Activated T-cell treated with anti-CD3 and anti-CD28 coated beads, Interleukin-2, amount 50 U/mL, for 24 hours (primary cell): ENCODE measurements at regions not wholly inside any gene's neighbourhood (a gene's known extent, or its start where the extent isn't known, plus 50 kb on each side); places are given as distances from the start of the nearest gene placed in this dataset.
"Not testable (repeated sequence)": the region's sequence is repeated elsewhere in the genome, so short reads cannot be mapped to it uniquely, and the experiment has no call there.

Source experiments
- DNase-seq: peaks from one replicate; pipeline ENCODE4 v3.0.0-alpha.2; 2020
- H3K27ac Mint-ChIP-seq: 2 replicates; pipeline ENCODE4 v1.8.0; 2020; ENCODE audit warnings: mild to moderate bottlenecking, mixed read lengths
- H3K27me3 Mint-ChIP-seq: 2 replicates; pipeline ENCODE4 v1.8.0; 2020; ENCODE audit warnings: mixed read lengths
- H3K36me3 Mint-ChIP-seq: 2 replicates; pipeline ENCODE4 v1.8.0; 2020; ENCODE audit warnings: low read depth, mixed read lengths
- H3K4me1 Mint-ChIP-seq: 2 replicates; pipeline ENCODE4 v1.8.0; 2020; ENCODE audit warnings: low read depth, mixed read lengths
- H3K4me3 Mint-ChIP-seq: 2 replicates; pipeline ENCODE4 v1.8.0; 2020; ENCODE audit warnings: mild to moderate bottlenecking, moderate library complexity, mixed read lengths
- H3K9me3 Mint-ChIP-seq: 2 replicates; pipeline ENCODE4 v1.8.0; 2020; ENCODE audit warnings: mixed read lengths

- H3K9me3 Mint-ChIP-seq, H3K27ac Mint-ChIP-seq, H3K4me3 Mint-ChIP-seq, H3K4me1 Mint-ChIP-seq, H3K36me3 Mint-ChIP-seq, DNase-seq, H3K27me3 Mint-ChIP-seq: not testable (repeated sequence)
Observed at GRCh38 chr13:50628512-50628911, 215.0 kb downstream of the DLEU7 start.

- no peaks in the 10 kb centered on the region for H3K27me3 Mint-ChIP-seq
- no peaks in the 10 kb centered on the region for H3K36me3 Mint-ChIP-seq
- no peak for DNase-seq
- H3K4me1 Mint-ChIP-seq = no peaks in the 10 kb centered on the region
- H3K4me3 Mint-ChIP-seq = no peak overlapping the region
- no peaks in the 10 kb centered on the region for H3K9me3 Mint-ChIP-seq
- H3K27ac Mint-ChIP-seq = no peak overlapping the region
Observed at GRCh38 chr13:50629497-50629896, 214.0 kb downstream of the DLEU7 start.

- no peaks in the 10 kb centered on the region for H3K4me1 Mint-ChIP-seq
- H3K27ac Mint-ChIP-seq = no peak overlapping the region
- no peak for DNase-seq
- no peaks in the 10 kb centered on the region for H3K9me3 Mint-ChIP-seq
- no peak overlapping the region for H3K4me3 Mint-ChIP-seq
- no peaks in the 10 kb centered on the region for H3K36me3 Mint-ChIP-seq
- no peaks in the 10 kb centered on the region for H3K27me3 Mint-ChIP-seq
Observed at GRCh38 chr13:50629966-50630365, 213.5 kb downstream of the DLEU7 start.

- no peak for DNase-seq
- no peaks in the 10 kb centered on the region for H3K36me3 Mint-ChIP-seq
- H3K4me1 Mint-ChIP-seq = peaks cover 3% of the 10 kb centered on the region
- H3K4me3 Mint-ChIP-seq = no peak overlapping the region
- no peak overlapping the region for H3K27ac Mint-ChIP-seq
- no peaks in the 10 kb centered on the region for H3K9me3 Mint-ChIP-seq
- H3K27me3 Mint-ChIP-seq = no peaks in the 10 kb centered on the region
Observed at GRCh38 chr13:50631041-50631440, 212.5 kb downstream of the DLEU7 start.

GRCh38 chr13:50634339-50634738 lies 209.2 kb downstream of the DLEU7 start:
- DNase-seq = no peak
- H3K4me3 Mint-ChIP-seq = no peak overlapping the region
- H3K27me3 Mint-ChIP-seq = no peaks in the 10 kb centered on the region
- no peaks in the 10 kb centered on the region for H3K36me3 Mint-ChIP-seq
- no peak overlapping the region for H3K27ac Mint-ChIP-seq
- no peaks in the 10 kb centered on the region for H3K9me3 Mint-ChIP-seq
- peaks cover 3% of the 10 kb centered on the region for H3K4me1 Mint-ChIP-seq

GRCh38 chr13:50635504-50635903 lies 208.0 kb downstream of the DLEU7 start:
- Mint-ChIP-seq H3K36me3 (no peaks in the 10 kb centered on the region), H3K4me3 (no peak overlapping the region), H3K27ac (no peak overlapping the region), H3K27me3 (no peaks in the 10 kb centered on the region), H3K4me1 (peaks cover 3% of the 10 kb centered on the region), H3K9me3 (no peaks in the 10 kb centered on the region)
- DNase-seq = no peak

- H3K4me1 Mint-ChIP-seq = peaks cover 3% of the 10 kb centered on the region
- H3K27me3 Mint-ChIP-seq = no peaks in the 10 kb centered on the region
- no peak for DNase-seq
- no peaks in the 10 kb centered on the region for H3K9me3 Mint-ChIP-seq
- no peak overlapping the region for H3K27ac Mint-ChIP-seq
- H3K36me3 Mint-ChIP-seq = no peaks in the 10 kb centered on the region
- no peak overlapping the region for H3K4me3 Mint-ChIP-seq
Observed at GRCh38 chr13:50636007-50636704, 207.3 kb downstream of the DLEU7 start.

- no peak overlapping the region for H3K4me3 Mint-ChIP-seq
- H3K9me3 Mint-ChIP-seq = no peaks in the 10 kb centered on the region
- DNase-seq = no peak
- H3K4me1 Mint-ChIP-seq = no peaks in the 10 kb centered on the region
- H3K27ac Mint-ChIP-seq = no peak overlapping the region
- peaks cover 5% of the 10 kb centered on the region for H3K27me3 Mint-ChIP-seq
- H3K36me3 Mint-ChIP-seq = no peaks in the 10 kb centered on the region
Observed at GRCh38 chr13:50643060-50643459, 200.4 kb downstream of the DLEU7 start.

- H3K36me3 Mint-ChIP-seq = no peaks in the 10 kb centered on the region
- H3K27ac Mint-ChIP-seq = no peak overlapping the region
- H3K4me1 Mint-ChIP-seq = no peaks in the 10 kb centered on the region
- H3K9me3 Mint-ChIP-seq = no peaks in the 10 kb centered on the region
- peaks cover 9% of the 10 kb centered on the region for H3K27me3 Mint-ChIP-seq
- no peak overlapping the region for H3K4me3 Mint-ChIP-seq
- DNase-seq = no peak
Observed at GRCh38 chr13:50644081-50644871, 199.2 kb downstream of the DLEU7 start.

- Mint-ChIP-seq H3K27me3 (peaks cover 9% of the 10 kb centered on the region), H3K9me3 (no peaks in the 10 kb centered on the region), H3K4me3 (no peak overlapping the region), H3K27ac (no peak overlapping the region), H3K4me1 (no peaks in the 10 kb centered on the region), H3K36me3 (no peaks in the 10 kb centered on the region)
- no peak for DNase-seq
Observed at GRCh38 chr13:50645092-50645491, 198.4 kb downstream of the DLEU7 start.

GRCh38 chr13:50646070-50646469 lies 197.4 kb downstream of the DLEU7 start:
- H3K27me3 Mint-ChIP-seq = peaks cover 9% of the 10 kb centered on the region
- no peak overlapping the region for H3K27ac Mint-ChIP-seq
- H3K36me3 Mint-ChIP-seq = no peaks in the 10 kb centered on the region
- no peaks in the 10 kb centered on the region for H3K9me3 Mint-ChIP-seq
- no peak for DNase-seq
- no peak overlapping the region for H3K4me3 Mint-ChIP-seq
- H3K4me1 Mint-ChIP-seq = peaks cover 2% of the 10 kb centered on the region

- Mint-ChIP-seq H3K9me3 (no peaks in the 10 kb centered on the region), H3K27ac (no peak overlapping the region), H3K4me1 (peaks cover 2% of the 10 kb centered on the region)
Observed at GRCh38 chr13:50649211-50649610, 194.3 kb downstream of the DLEU7 start.

GRCh38 chr13:50650592-50651504 lies 192.6 kb downstream of the DLEU7 start:
- peaks cover 2% of the 10 kb centered on the region for H3K4me1 Mint-ChIP-seq
- no peaks in the 10 kb centered on the region for H3K36me3 Mint-ChIP-seq
- H3K4me3 Mint-ChIP-seq = no peak overlapping the region
- peaks cover 7% of the 10 kb centered on the region for H3K27me3 Mint-ChIP-seq
- no peaks in the 10 kb centered on the region for H3K9me3 Mint-ChIP-seq
- H3K27ac Mint-ChIP-seq = peak overlapping the region; percentile 42
- DNase-seq = no peak

More at GRCh38 chr13:50649211-50649610, 194.3 kb downstream of the DLEU7 start:
- Mint-ChIP-seq H3K36me3 (no peaks in the 10 kb centered on the region), H3K4me3 (no peak overlapping the region), H3K27me3 (peaks cover 4% of the 10 kb centered on the region)
- DNase-seq = no peak

- peaks cover 2% of the 10 kb centered on the region for H3K4me1 Mint-ChIP-seq
- no peak overlapping the region for H3K27ac Mint-ChIP-seq
- DNase-seq = no peak
- no peaks in the 10 kb centered on the region for H3K36me3 Mint-ChIP-seq
- H3K4me3 Mint-ChIP-seq = no peak overlapping the region
- H3K9me3 Mint-ChIP-seq = no peaks in the 10 kb centered on the region
- H3K27me3 Mint-ChIP-seq = peaks cover 7% of the 10 kb centered on the region
Observed at GRCh38 chr13:50651922-50652321, 191.6 kb downstream of the DLEU7 start.
